ENCODE measurements at regions not wholly inside any gene's neighbourhood (a gene's known extent, or its start where the extent isn't known, plus 50 kb on each side); places are given as distances from the start of the nearest gene placed in this dataset.
"Not testable (repeated sequence)": the region's sequence is repeated elsewhere in the genome, so short reads cannot be mapped to it uniquely, and the experiment has no call there.

DNA sequence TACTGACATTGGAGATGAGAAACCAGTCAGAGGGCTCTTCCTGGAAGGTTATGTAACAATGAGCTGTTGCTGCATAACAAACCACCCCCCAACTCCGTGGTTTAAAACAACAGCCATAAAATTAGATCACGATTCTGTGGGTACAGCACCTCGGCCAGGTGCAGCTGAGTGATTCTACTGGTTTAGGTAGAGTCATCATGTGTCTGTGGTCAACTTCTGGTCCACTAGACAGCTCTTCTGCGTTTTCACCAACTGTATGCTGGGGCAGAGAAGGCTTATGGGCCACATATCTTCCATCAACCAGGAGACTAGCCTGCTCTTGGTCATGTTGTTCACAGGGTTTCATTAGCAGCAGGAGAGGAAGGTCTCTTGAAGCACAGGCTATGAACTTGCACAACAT is 585.5 kb downstream of the KCTD12 start:
- Histone ChIP-seq H3K27me3 (no peaks in the 10 kb centered on the region), H3K36me3 (no peaks in the 10 kb centered on the region), H3K4me1 (no peaks in the 10 kb centered on the region), H3K4me3 (no peak overlapping the region), H3K27ac (no peak overlapping the region), H3K9me3 (no peaks in the 10 kb centered on the region)
- TF ChIP-seq, protein P1, sequence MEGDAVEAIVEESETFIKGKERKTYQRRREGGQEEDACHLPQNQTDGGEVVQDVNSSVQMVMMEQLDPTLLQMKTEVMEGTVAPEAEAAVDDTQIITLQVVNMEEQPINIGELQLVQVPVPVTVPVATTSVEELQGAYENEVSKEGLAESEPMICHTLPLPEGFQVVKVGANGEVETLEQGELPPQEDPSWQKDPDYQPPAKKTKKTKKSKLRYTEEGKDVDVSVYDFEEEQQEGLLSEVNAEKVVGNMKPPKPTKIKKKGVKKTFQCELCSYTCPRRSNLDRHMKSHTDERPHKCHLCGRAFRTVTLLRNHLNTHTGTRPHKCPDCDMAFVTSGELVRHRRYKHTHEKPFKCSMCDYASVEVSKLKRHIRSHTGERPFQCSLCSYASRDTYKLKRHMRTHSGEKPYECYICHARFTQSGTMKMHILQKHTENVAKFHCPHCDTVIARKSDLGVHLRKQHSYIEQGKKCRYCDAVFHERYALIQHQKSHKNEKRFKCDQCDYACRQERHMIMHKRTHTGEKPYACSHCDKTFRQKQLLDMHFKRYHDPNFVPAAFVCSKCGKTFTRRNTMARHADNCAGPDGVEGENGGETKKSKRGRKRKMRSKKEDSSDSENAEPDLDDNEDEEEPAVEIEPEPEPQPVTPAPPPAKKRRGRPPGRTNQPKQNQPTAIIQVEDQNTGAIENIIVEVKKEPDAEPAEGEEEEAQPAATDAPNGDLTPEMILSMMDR (IDR thresholded peaks at IDR 0.05) = no peak
- intact Hi-C loops (cut with DNase I) = no loop called here
- no peak for DNase-seq (ENCODE audit: low spot score in 2 of 2)

DNA sequence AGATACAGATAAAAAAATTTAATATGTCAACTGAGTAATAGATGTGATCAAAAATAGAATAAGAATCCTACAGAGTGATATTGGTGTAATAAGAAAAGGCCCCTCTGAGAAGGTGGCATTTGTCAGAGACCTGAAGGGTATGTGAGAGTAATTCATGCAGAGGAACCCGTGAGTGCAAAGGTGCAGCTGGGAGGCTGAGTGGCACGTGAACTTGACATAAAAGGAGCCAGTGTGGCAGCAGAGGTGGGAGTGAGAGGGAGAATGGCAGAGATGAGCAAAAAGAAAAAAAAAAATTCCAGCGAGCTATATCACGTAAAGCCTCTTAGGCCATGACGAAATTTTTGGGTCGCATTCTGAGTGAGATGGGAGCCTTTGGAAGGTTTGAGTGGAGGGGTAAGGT is 588.9 kb downstream of the KCTD12 start:
- Histone ChIP-seq H3K27ac (no peak overlapping the region), H3K9me3 (no peaks in the 10 kb centered on the region), H3K36me3 (no peaks in the 10 kb centered on the region), H3K27me3 (no peaks in the 10 kb centered on the region), H3K4me3 (no peak overlapping the region), H3K4me1 (peaks cover 4 to 13% of the 10 kb centered on the region in 2 donors)
- no peak for DNase-seq (ENCODE audit: low spot score in 2 of 2)
- TF ChIP-seq, protein P1 (IDR thresholded peaks at IDR 0.05) = no peak
- intact Hi-C loops (cut with DNase I) = no loop called here

DNA sequence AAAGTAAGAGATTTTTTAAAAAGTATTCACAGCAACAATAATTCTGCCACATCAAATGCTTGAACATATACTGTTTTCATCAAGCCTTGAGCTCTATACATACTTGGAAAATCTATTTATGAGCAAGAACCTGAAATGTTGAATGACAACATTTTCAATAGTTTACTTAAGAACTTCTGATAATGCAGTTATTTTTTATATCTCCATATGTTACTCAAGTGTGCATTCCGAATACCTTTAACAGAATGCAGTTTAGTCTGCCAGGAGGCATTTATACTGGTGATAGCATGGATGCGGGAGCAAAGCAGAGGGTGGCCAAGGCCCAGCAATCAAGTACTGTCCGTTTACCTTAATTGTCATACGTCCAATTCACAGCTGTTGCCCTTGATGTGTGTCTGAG is 589.5 kb downstream of the KCTD12 start:
- intact Hi-C loops (cut with DNase I) = no loop called here
- DNase-seq (ENCODE audit: low spot score in 2 of 2) = no peak
- Histone ChIP-seq H3K36me3 (no peaks in the 10 kb centered on the region), H3K4me3 (no peak overlapping the region), H3K27me3 (no peaks in the 10 kb centered on the region), H3K27ac (no peak overlapping the region), H3K4me1 (peaks cover 4 to 13% of the 10 kb centered on the region in 2 donors), H3K9me3 (no peaks in the 10 kb centered on the region)
- TF ChIP-seq, protein P1 (IDR thresholded peaks at IDR 0.05) = no peak

DNA sequence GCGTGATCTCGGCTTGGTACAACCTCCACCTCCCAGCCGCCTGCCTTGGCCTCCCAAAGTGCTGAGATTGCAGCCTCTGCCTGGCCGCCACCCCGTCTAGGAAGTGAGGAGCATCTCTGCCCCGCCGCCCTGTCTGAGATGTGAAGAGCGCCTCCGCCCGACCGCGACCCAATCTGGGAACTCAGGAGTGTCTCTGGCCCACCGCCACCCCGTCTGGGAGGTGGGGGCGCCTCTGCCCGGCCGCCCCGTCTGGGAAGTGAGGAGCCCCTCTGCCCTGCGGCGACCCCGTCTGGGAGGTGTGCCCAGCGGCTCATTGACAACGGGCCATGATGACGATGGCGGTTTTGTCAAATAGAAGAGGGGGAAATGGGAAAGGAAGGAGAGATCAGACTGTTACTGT is 591.2 kb downstream of the KCTD12 start:
- H3K4me1 ChIP-seq = peaks cover 4 to 13% of the 10 kb centered on the region in 2 donors
- intact Hi-C loops (cut with DNase I); H3K36me3 ChIP-seq; H3K4me3 ChIP-seq; H3K27ac ChIP-seq; H3K27me3 ChIP-seq; DNase-seq (ENCODE audit: low spot score in 2 of 2); H3K9me3 ChIP-seq: not testable (repeated sequence)

DNA sequence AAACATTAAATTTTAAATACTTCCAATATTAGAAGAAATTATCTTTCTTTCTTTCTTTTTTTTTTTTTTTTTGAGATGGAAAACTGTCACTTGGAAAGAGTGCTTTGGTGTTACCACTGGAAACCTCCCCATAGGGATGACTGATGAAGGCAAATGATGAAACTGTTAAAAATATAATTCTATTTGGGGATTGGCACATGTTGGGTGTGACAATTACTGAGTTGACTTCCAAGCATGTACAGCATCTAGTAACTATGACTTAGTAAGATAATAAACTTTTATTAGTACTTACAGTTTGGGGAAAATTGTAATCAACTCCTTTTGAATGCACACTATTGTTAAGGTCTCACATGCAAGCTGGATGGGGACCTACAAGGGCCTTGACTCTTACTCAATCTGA is 592.5 kb downstream of the KCTD12 start:
- Histone ChIP-seq H3K4me1 (peaks cover 4 to 18% of the 10 kb centered on the region in 2 donors), H3K27me3 (no peaks in the 10 kb centered on the region), H3K27ac (peak overlapping the region; percentile 26 to 40), H3K4me3 (no peak overlapping the region), H3K36me3 (no peaks in the 10 kb centered on the region), H3K9me3 (no peaks in the 10 kb centered on the region)
- TF ChIP-seq, protein P1 (IDR thresholded peaks at IDR 0.05) = no peak
- intact Hi-C loops (cut with DNase I) = no loop called here
- DNase-seq (ENCODE audit: low spot score in 2 of 2) = no peak

DNA sequence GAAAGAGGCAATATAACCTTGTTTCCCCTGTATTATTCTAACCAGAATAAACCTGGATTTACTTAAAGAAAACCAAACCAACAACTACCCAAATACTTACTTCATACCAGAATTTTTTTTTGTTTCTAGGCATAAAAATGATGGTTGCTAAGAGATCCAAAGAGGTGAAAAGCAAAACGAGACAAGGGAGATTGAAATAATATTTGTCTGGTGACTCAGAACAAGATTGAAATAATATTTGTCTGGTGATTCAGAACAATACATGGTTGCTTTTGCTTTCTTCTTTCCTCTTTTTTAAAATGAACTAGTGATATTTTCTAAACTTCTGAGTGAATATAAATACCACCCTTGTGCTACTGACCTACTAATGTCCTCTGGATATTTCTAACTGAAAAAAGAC is 592.9 kb downstream of the KCTD12 start:
- no peak for DNase-seq (ENCODE audit: low spot score in 2 of 2)
- Histone ChIP-seq H3K4me1 (peaks cover 4 to 18% of the 10 kb centered on the region in 2 donors), H3K27ac (peak overlapping the region; percentile 26 to 40), H3K4me3 (no peak overlapping the region), H3K9me3 (no peaks in the 10 kb centered on the region), H3K36me3 (no peaks in the 10 kb centered on the region), H3K27me3 (no peaks in the 10 kb centered on the region)
- TF ChIP-seq, protein P1 (IDR thresholded peaks at IDR 0.05) = no peak
- intact Hi-C loops (cut with DNase I) = no loop called here

All from ascending aorta (tissue), 2 donors.